ENCODE measurements at regions not wholly inside any gene's neighbourhood (a gene's known extent, or its start where the extent isn't known, plus 50 kb on each side); places are given as distances from the start of the nearest gene placed in this dataset.

GRCh38 chr5:37938076-37938852, 98.4 kb upstream of the GDNF start:
- Histone ChIP-seq H3K27ac (no peak overlapping the region), H3K9me3 (ENCODE audit: severe bottlenecking) (peaks cover 3% of the 10 kb centered on the region), H3K27me3 (ENCODE audit: insufficient read depth, low read depth, severe bottlenecking) (no peaks in the 10 kb centered on the region), H3K4me3 (ENCODE audit: low read depth, low read length) (no peak overlapping the region), H3K36me3 (no peaks in the 10 kb centered on the region)
- TF ChIP-seq CTCF (IDR thresholded peaks at IDR 0.05; ENCODE audit: low read depth, low read length), result no peak
- DNase-seq, result no peak

- Histone ChIP-seq H3K4me3 (ENCODE audit: low read depth, low read length) (no peak overlapping the region), H3K27ac (no peak overlapping the region), H3K27me3 (ENCODE audit: insufficient read depth, low read depth, severe bottlenecking) (no peaks in the 10 kb centered on the region), H3K9me3 (ENCODE audit: severe bottlenecking) (peaks cover 3% of the 10 kb centered on the region), H3K36me3 (no peaks in the 10 kb centered on the region)
- no peak for TF ChIP-seq CTCF (IDR thresholded peaks at IDR 0.05; ENCODE audit: low read depth, low read length)
- no peak for DNase-seq
These were observed 96.2 kb upstream of the GDNF start for GRCh38 chr5:37936091-37936490.

GRCh38 chr5:37933576-37933975, 93.7 kb upstream of the GDNF start:
- Histone ChIP-seq H3K27ac (no peak overlapping the region), H3K36me3 (no peaks in the 10 kb centered on the region), H3K4me3 (ENCODE audit: low read depth, low read length) (no peak overlapping the region), H3K9me3 (ENCODE audit: severe bottlenecking) (peaks cover 3% of the 10 kb centered on the region), H3K27me3 (ENCODE audit: insufficient read depth, low read depth, severe bottlenecking) (no peaks in the 10 kb centered on the region)
- DNase-seq, result no peak
- TF ChIP-seq CTCF (IDR thresholded peaks at IDR 0.05; ENCODE audit: low read depth, low read length), result no peak

- no peaks in the 10 kb centered on the region for H3K36me3 ChIP-seq
- no peaks in the 10 kb centered on the region for H3K27me3 ChIP-seq (ENCODE audit: insufficient read depth, low read depth, severe bottlenecking)
- DNase-seq, result no peak
- no peak overlapping the region for H3K27ac ChIP-seq
- no peak for TF ChIP-seq CTCF (IDR thresholded peaks at IDR 0.05; ENCODE audit: low read depth, low read length)
- peaks cover 3% of the 10 kb centered on the region for H3K9me3 ChIP-seq (ENCODE audit: severe bottlenecking)
- no peak overlapping the region for H3K4me3 ChIP-seq (ENCODE audit: low read depth, low read length)
These were observed 92.6 kb upstream of the GDNF start for GRCh38 chr5:37932450-37932849.

GRCh38 chr5:37931541-37931940, 91.7 kb upstream of the GDNF start:
- Histone ChIP-seq H3K27me3 (ENCODE audit: insufficient read depth, low read depth, severe bottlenecking) (no peaks in the 10 kb centered on the region), H3K36me3 (no peaks in the 10 kb centered on the region), H3K4me3 (ENCODE audit: low read depth, low read length) (no peak overlapping the region), H3K27ac (no peak overlapping the region), H3K9me3 (ENCODE audit: severe bottlenecking) (peaks cover 3% of the 10 kb centered on the region)
- no peak for TF ChIP-seq CTCF (IDR thresholded peaks at IDR 0.05; ENCODE audit: low read depth, low read length)
- DNase-seq, result no peak

- Histone ChIP-seq H3K27ac (no peak overlapping the region), H3K4me3 (ENCODE audit: low read depth, low read length) (no peak overlapping the region), H3K9me3 (ENCODE audit: severe bottlenecking) (no peaks in the 10 kb centered on the region), H3K27me3 (ENCODE audit: insufficient read depth, low read depth, severe bottlenecking) (no peaks in the 10 kb centered on the region), H3K36me3 (no peaks in the 10 kb centered on the region)
- DNase-seq, result no peak
- TF ChIP-seq CTCF (IDR thresholded peaks at IDR 0.05; ENCODE audit: low read depth, low read length), result no peak
These were observed 90.5 kb upstream of the GDNF start for GRCh38 chr5:37930350-37930749.

Data from WERI-Rb-1 (cell line).